HG02981 (cell line): ENCODE measurements at regions not wholly inside any gene's neighbourhood (a gene's known extent, or its start where the extent isn't known, plus 50 kb on each side); places are given as distances from the start of the nearest gene placed in this dataset.

ENCODE experiments used
- ATAC-seq: cut with Tn5 transposase; IDR thresholded peaks from one replicate; pipeline ENCODE4 v1.9.1; 2021; ENCODE audit warnings: mild to moderate bottlenecking, moderate library complexity; ENCODE audit not compliant: unreplicated experiment

DNA sequence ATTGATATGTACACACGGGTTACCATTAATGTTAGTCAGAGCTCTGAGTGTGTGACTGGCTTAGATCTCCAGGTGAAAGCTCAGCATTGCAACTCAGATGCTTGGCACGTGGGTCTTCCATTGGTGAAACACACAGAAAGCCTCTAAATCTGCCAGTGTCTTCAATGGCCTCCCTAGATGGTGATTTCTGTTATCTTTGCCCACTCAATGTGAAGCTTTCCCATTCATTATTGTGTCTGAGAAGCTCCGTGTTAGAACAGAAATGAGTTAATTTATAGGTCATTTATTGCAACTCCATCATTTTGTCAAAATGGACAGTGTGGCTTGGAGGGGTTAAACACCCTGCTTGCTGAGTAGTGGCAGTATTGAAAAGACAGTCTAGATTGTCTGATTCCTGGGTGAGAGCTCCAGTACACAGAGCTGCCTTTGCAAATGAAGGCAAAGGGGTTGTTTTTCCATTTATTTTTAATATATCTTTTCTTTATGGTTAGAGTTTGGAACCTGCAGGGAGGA lies 64.7 kb upstream of the GCFC2 start:
- no peak for ATAC-seq

DNA sequence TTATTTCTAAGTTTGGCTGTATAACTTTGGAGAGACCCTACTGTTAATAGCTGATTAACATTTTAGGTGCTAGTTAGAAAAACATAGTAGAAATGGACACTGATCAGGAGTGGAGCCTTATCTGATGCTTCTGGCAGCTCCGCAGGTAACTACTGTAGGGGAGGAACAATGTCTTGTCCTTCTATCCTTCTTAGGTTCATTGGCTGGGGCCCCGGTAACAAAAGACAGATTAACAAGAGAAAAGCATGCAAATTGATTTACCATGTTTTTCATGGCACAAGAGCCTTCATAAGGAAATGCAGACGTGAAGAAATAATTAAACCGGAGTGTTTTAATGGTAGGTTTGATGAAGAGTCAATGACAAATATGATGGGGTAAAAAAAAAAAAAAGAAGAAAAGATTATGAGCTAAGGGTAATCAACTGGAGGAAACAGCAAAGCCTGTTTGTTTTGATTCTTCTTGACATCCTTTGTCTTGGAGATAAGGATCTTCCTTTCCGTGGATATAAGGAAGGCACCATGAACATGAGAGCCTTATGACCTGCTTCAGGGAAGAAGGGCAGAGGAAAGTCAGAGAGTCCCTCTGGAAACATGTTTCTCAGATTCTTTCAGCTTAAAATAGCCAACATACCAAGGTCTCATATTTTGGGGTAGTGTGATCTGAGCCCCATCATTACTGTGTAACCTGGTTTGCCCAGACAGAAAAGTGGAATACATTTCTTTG lies 62.4 kb upstream of the GCFC2 start:
- ATAC-seq, result no peak

DNA sequence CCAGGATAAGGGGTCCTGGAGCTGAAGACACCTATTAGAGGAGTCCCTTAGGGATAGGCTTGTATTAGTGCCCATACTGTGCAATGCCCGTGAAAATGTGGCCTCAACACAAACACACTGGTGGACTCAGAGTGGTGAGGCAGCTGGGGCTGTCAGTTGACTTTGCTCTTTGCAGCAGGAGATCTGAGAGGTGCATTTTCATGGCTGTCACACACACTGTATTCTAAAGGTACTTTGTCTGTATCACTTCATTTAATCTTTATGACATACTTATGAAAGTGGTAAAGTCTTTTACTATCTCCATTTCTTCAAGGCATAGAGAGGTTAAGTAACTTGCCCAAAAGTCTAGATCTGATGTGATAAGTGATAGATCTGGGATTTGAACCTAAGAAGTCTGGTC lies 55.1 kb upstream of the GCFC2 start:
- ATAC-seq, result no peak

DNA sequence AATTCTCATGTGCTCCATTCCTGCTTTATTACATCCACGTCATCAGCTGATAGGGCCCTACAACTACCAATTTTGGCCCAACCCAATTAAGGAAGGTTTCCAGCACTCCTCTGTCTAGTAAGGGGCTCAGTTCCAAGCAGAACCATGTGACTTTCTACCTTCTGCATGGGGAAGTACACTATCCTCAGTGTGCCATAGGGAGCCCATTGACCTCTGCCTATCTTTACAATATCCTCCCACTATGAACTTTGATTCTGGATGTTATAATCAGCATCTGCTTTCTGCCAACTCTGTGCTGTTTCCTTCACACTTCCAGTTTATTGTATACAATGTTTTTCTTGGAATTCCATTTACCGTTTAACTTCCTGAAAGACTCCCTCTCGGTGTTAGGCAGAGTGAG lies 53.9 kb upstream of the GCFC2 start:
- no peak for ATAC-seq
